Body of pancreas (tissue), 4 donors: ENCODE measurements at regions not wholly inside any gene's neighbourhood (a gene's known extent, or its start where the extent isn't known, plus 50 kb on each side); places are given as distances from the start of the nearest gene placed in this dataset.

Experiments used
- ATAC-seq: fragments of 150-250 bp; one replicate; pipeline ENCODE4 v1.9.1; 2016
- DNase-seq, 4 donors: peaks; one replicate each; pipeline ENCODE4 v3.0.0-alpha.2; 2019
- H3K27ac ChIP-seq, 4 donors: fragments of 200-600 bp; sonication (generic); 1 replicate in 3 of 4; 2 replicates in 1 of 4; pipeline versions ENCODE4 v1.5.1 to v1.6.1; 2016 to 2019; ENCODE audit warnings: mild to moderate bottlenecking in 1 of 4, mixed read lengths in 1 of 4, moderate library complexity in 1 of 4
- H3K27me3 ChIP-seq, 2 donors: fragments of 200-600 bp; sonication (generic); one replicate each; pipeline ENCODE4 v1.6.0; 2016; ENCODE audit warnings: mild to moderate bottlenecking in 1 of 2
- H3K36me3 ChIP-seq, 2 donors: fragments of 200-600 bp; sonication (generic); replicated peaks in 1 of 2; 2 replicates each; pipeline ENCODE4 v1.5.1; 2016; ENCODE audit warnings: low read depth in 2 of 2; ENCODE audit not compliant: insufficient read depth in 1 of 2
- H3K4me1 ChIP-seq: fragments of 200-600 bp; sonication (generic); one replicate; pipeline ENCODE4 v1.6.0; 2016
- H3K4me3 ChIP-seq, 2 donors: fragments of 200-600 bp; sonication (generic); 1 replicate in 1 of 2; 2 replicates in 1 of 2; pipeline ENCODE4 v1.5.1; 2016 to 2019
- H3K9me3 ChIP-seq, 3 donors: fragments of 200-600 bp; sonication (generic); 1 replicate in 2 of 3; 2 replicates in 1 of 3; pipeline ENCODE4 v1.5.1; 2016
- POLR2A ChIP-seq, 3 donors: fragments of 450-650 bp; IDR thresholded peaks; one replicate each; pipeline ENCODE4 v1.6.1; 2016; ENCODE audit warnings: antibody characterized with exemption in 3 of 3, mild to moderate bottlenecking in 2 of 3
- WGBS, 2 donors: methylation state at CpG; one replicate each; pipeline ENCODE4 v1.1.5; 2017; 5-methylcytosine and 5-hydroxymethylcytosine counted together
- intact Hi-C: fragments of 100-400 bp; cut with DNase I; formaldehyde crosslinking; loops from one replicate; pipeline ENCODE4 v1.15.1; 2023
- TF ChIP-seq, protein P1 (sequence below), 7 experiments: fragments of 450-650 bp in 4 of 7; fragments of 200-600 bp in 3 of 7; sonication (generic) in 3 of 7; IDR thresholded peaks; one replicate each; pipeline ENCODE4 v1.5.1; 2016 to 2019; ENCODE audit warnings: antibody characterized with exemption in 7 of 7

DNA sequence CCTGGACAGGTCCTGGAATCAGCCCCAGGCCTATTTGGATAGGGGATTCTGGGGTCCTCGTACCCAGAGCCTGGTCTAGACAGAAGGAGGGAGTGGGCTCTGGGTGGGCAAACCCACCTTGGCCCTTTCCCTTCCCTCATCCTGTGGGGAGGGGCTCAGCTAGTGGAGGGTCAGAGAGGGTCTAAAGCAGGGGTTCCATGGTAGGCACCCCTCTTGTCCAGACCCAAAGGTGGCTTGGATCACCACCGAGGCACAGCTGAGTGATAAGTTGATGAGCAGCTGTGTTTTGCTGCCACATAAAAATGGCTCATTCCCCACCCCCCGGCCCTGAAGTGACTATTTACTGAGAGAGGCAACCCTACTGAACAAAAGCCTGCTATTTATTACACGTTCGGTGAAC, 53.8 kb upstream of the KCNMB1 start:
- no peak for ATAC-seq
- DNase-seq: no peak
- H3K36me3 ChIP-seq: no peaks in the 10 kb centered on the region
- TF ChIP-seq POLR2A (IDR thresholded peaks at IDR 0.05): no peak
- TF ChIP-seq, protein P1, sequence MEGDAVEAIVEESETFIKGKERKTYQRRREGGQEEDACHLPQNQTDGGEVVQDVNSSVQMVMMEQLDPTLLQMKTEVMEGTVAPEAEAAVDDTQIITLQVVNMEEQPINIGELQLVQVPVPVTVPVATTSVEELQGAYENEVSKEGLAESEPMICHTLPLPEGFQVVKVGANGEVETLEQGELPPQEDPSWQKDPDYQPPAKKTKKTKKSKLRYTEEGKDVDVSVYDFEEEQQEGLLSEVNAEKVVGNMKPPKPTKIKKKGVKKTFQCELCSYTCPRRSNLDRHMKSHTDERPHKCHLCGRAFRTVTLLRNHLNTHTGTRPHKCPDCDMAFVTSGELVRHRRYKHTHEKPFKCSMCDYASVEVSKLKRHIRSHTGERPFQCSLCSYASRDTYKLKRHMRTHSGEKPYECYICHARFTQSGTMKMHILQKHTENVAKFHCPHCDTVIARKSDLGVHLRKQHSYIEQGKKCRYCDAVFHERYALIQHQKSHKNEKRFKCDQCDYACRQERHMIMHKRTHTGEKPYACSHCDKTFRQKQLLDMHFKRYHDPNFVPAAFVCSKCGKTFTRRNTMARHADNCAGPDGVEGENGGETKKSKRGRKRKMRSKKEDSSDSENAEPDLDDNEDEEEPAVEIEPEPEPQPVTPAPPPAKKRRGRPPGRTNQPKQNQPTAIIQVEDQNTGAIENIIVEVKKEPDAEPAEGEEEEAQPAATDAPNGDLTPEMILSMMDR (IDR thresholded peaks at IDR 0.05): no peak
- WGBS, 2 donors: 40 to 48% methylated on average over 5 of the region's 5 CpGs
- H3K27me3 ChIP-seq: no peaks in the 10 kb centered on the region
- H3K27ac ChIP-seq: no peak overlapping the region
- H3K9me3 ChIP-seq: no peaks in the 10 kb centered on the region
- H3K4me1 ChIP-seq: no peaks in the 10 kb centered on the region
- H3K4me3 ChIP-seq: no peak overlapping the region
- intact Hi-C loops: no loop called here

DNA sequence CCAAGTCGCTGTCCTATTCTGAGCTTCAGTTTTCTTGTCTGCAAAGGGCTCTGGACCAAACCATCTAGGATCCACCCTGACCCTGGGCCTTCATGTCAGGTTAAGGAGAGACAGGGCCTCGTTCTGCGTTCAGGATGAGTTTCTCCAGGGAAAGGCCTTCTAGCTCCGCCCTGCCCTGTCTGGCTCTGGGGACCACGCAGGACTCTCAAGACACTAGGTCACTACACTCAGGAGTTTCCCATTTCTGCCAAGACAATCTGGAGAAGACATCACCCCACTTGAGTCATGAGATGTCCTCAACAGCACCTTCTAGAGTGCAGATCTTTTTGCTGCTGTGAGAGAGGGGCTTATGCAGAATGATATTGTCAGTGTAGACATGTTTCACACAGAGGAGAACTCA, 53.2 kb upstream of the KCNMB1 start:
- 65 to 80% methylated on average over 5 of the region's 5 CpGs for WGBS, 2 donors
- ATAC-seq (no peak), DNase-seq (no peak)
- Histone ChIP-seq H3K27me3 (no peaks in the 10 kb centered on the region), H3K4me1 (no peaks in the 10 kb centered on the region), H3K36me3 (no peaks in the 10 kb centered on the region), H3K27ac (no peak overlapping the region), H3K9me3 (no peaks in the 10 kb centered on the region), H3K4me3 (no peak overlapping the region)
- TF ChIP-seq, protein P1 (IDR thresholded peaks at IDR 0.05): no peak
- TF ChIP-seq POLR2A (IDR thresholded peaks at IDR 0.05): no peak
- intact Hi-C loops: no loop called here

DNA sequence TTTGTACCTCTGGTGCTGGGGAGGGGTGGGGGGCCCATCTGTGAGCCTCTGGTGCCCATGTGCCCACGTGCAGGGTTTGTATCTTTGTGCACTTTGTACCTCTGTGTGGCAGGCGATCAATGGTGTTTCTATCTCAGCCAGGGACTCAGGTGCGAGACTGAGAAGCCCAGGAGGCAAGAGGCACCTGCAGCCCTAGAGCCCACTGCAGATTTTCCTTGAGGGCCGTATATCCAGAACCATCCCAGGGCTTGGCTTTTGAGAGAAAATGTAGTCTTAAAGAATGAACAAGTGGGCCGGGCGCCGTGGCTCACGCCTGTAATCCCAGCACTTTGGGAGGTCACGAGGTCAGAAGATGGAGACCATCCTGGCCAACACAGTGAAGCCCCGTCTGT, 52.2 kb upstream of the KCNMB1 start:
- ATAC-seq: no peak
- H3K4me3 ChIP-seq: no peak overlapping the region
- H3K9me3 ChIP-seq: no peaks in the 10 kb centered on the region
- H3K27me3 ChIP-seq: no peaks in the 10 kb centered on the region
- intact Hi-C loops: no loop called here
- TF ChIP-seq, protein P1 (IDR thresholded peaks at IDR 0.05): no peak
- no peak for TF ChIP-seq POLR2A (IDR thresholded peaks at IDR 0.05)
- DNase-seq: no peak
- no peak overlapping the region for H3K27ac ChIP-seq
- no peaks in the 10 kb centered on the region for H3K36me3 ChIP-seq
- 62 to 79% methylated on average over 10 of the region's 10 CpGs for WGBS, 2 donors
- H3K4me1 ChIP-seq: no peaks in the 10 kb centered on the region

DNA sequence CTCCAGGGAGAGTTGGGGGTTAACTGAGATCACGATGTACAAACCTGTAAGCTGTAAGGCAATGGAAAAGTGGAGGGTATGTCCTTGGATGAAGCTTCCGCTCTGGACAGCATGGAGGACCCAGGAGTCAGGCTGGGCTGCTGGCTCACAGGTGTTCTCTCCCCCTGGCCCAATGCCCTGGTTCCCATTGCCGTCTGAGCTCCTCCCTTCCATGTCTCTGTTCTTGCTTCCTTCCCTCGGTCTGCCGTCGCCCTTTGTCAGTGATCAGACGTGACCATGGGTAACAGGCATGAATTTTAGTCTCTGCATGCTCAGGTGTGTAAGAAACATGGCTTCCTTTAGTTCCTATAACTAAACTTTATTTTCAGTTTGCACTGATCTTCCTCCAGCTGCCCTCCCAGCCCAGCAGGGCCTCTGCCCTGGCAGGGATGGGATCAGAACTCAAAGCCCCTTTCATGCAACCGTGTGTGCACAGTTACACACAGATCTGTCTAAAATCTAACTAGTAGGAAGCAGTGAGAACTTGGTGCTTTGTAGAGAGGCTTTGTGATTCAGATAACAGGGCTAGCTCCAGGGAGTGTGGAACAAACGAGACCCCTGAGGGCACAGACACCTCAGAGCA, 51.7 kb upstream of the KCNMB1 start:
- intact Hi-C loops: no loop called here
- no peaks in the 10 kb centered on the region for H3K9me3 ChIP-seq
- H3K27ac ChIP-seq: no peak overlapping the region
- no peaks in the 10 kb centered on the region for H3K4me1 ChIP-seq
- no peaks in the 10 kb centered on the region for H3K27me3 ChIP-seq
- H3K36me3 ChIP-seq: no peaks in the 10 kb centered on the region
- TF ChIP-seq, protein P1 (IDR thresholded peaks at IDR 0.05): no peak
- no peak for TF ChIP-seq POLR2A (IDR thresholded peaks at IDR 0.05)
- H3K4me3 ChIP-seq: no peak overlapping the region
- ATAC-seq (no peak), DNase-seq (no peak)
- 55 to 58% methylated on average over 9 of the region's 9 CpGs for WGBS, 2 donors

DNA sequence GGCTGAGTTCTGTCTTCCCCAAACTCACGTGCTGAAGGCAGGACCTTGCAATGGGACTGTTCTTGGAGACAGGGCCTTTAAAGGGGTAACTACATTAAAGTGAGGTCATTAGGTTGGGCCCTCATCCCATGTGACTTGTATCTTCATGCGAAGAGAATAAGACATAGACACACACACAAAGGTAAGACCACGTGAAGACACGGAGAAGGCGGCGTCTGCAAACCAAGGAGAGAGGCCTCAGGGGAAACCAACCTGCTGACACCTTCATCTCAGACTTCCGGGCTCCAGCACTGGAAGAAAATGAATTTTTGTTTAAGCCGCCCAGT, 50.7 kb upstream of the KCNMB1 start:
- no peaks in the 10 kb centered on the region for H3K9me3 ChIP-seq
- no peak overlapping the region for H3K4me3 ChIP-seq
- DNase-seq (no peak), ATAC-seq (no peak)
- no peak overlapping the region for H3K27ac ChIP-seq
- no peak for TF ChIP-seq POLR2A (IDR thresholded peaks at IDR 0.05)
- TF ChIP-seq, protein P1 (IDR thresholded peaks at IDR 0.05): no peak
- intact Hi-C loops: loop anchor here (5.0 kb wide), 1 partner anchor 187 kb away; no protein-coding TSS in a partner anchor
- 89 to 91% methylated on average over 8 of the region's 8 CpGs for WGBS, 2 donors
- no peaks in the 10 kb centered on the region for H3K36me3 ChIP-seq
- H3K4me1 ChIP-seq: no peaks in the 10 kb centered on the region
- H3K27me3 ChIP-seq: no peaks in the 10 kb centered on the region
